Kidney (tissue), 13 donors: ENCODE measurements at regions not wholly inside any gene's neighbourhood (a gene's known extent, or its start where the extent isn't known, plus 50 kb on each side); places are given as distances from the start of the nearest gene placed in this dataset.

ENCODE experiments used
- DNase-seq, 5 donors: peaks; one replicate each; pipeline ENCODE4 v3.0.0-alpha.2; 2013 to 2020
- FAIRE-seq: peaks from 2 replicates; lab custom pipeline; 2012; peaks lifted over from hg19 to GRCh38; lab: Jason Lieb, UNC
- H3K27ac ChIP-seq, 2 donors: one replicate each; pipeline ENCODE4 v1.7.0; 2013; ENCODE audit warnings: low read depth in 2 of 2, low read length in 2 of 2, inconsistent platforms in 1 of 2
- H3K27me3 ChIP-seq: one replicate; pipeline ENCODE4 v1.7.1; 2013; ENCODE audit warnings: low read length, inconsistent platforms; ENCODE audit not compliant: control insufficient read depth, insufficient read depth
- H3K36me3 ChIP-seq, 3 donors: one replicate each; pipeline versions ENCODE4 v1.7.0 to v1.7.1; 2013; ENCODE audit warnings: low read length in 3 of 3, control low read depth in 1 of 3, inconsistent platforms in 1 of 3; ENCODE audit not compliant: insufficient read depth in 3 of 3, control insufficient read depth in 2 of 3
- H3K4me1 ChIP-seq, 3 donors: one replicate each; pipeline versions ENCODE4 v1.7.0 to v1.7.1; 2013; ENCODE audit warnings: low read length in 3 of 3, inconsistent platforms in 1 of 3, low read depth in 1 of 3; ENCODE audit not compliant: control insufficient read depth in 2 of 3, insufficient read depth in 2 of 3
- H3K4me3 ChIP-seq, 3 donors: one replicate each; pipeline versions ENCODE4 v1.7.0 to v1.8.1; 2013; ENCODE audit warnings: low read length in 3 of 3, control low read depth in 1 of 3, inconsistent platforms in 1 of 3
- H3K9ac ChIP-seq, 3 donors: one replicate each; pipeline versions ENCODE4 v1.7.0 to v1.7.1; 2013; ENCODE audit warnings: low read length in 3 of 3, control low read depth in 1 of 3, inconsistent platforms in 1 of 3
- H3K9me3 ChIP-seq, 3 donors: one replicate each; pipeline versions ENCODE4 v1.7.0 to v1.7.1; 2013; ENCODE audit warnings: low read length in 3 of 3, control low read depth in 1 of 3, inconsistent platforms in 1 of 3; ENCODE audit not compliant: control insufficient read depth in 2 of 3, insufficient read depth in 1 of 3
- intact Hi-C: fragments of 100-400 bp; cut with DNase I; formaldehyde crosslinking; loops from one replicate; pipeline ENCODE4 v1.11.1; 2022
- TF ChIP-seq, protein P1 (sequence below): IDR thresholded peaks from 3 replicates; pipeline ENCODE4 v1.5.1; 2012; ENCODE audit warnings: mild to moderate bottlenecking, moderate library complexity, borderline replicate concordance; ENCODE audit not compliant: insufficient read depth; ENCODE audit errors: extremely low read depth
- donor health status: control.
- donor health status: control.
- donor health status: control.
- donor health status: control.
- donor health status: control.
- donor health status: DM: yes; HTN: yes; CAD: no.
- donor health status: Normal renal cell carcinoma (clear cell type).

GRCh38 chr9:81245254-81245956, 443.9 kb downstream of the TLE1 start:
- no peak for DNase-seq
- Histone ChIP-seq H3K4me1 (no peaks in the 10 kb centered on the region), H3K27ac (no peak overlapping the region), H3K4me3 (no peak overlapping the region), H3K27me3 (no peaks in the 10 kb centered on the region), H3K9me3 (no peaks in the 10 kb centered on the region), H3K9ac (no peak overlapping the region), H3K36me3 (no peaks in the 10 kb centered on the region)
- FAIRE-seq = no peak
- TF ChIP-seq, protein P1, sequence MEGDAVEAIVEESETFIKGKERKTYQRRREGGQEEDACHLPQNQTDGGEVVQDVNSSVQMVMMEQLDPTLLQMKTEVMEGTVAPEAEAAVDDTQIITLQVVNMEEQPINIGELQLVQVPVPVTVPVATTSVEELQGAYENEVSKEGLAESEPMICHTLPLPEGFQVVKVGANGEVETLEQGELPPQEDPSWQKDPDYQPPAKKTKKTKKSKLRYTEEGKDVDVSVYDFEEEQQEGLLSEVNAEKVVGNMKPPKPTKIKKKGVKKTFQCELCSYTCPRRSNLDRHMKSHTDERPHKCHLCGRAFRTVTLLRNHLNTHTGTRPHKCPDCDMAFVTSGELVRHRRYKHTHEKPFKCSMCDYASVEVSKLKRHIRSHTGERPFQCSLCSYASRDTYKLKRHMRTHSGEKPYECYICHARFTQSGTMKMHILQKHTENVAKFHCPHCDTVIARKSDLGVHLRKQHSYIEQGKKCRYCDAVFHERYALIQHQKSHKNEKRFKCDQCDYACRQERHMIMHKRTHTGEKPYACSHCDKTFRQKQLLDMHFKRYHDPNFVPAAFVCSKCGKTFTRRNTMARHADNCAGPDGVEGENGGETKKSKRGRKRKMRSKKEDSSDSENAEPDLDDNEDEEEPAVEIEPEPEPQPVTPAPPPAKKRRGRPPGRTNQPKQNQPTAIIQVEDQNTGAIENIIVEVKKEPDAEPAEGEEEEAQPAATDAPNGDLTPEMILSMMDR = no peak
- intact Hi-C loops = no loop called here

DNA sequence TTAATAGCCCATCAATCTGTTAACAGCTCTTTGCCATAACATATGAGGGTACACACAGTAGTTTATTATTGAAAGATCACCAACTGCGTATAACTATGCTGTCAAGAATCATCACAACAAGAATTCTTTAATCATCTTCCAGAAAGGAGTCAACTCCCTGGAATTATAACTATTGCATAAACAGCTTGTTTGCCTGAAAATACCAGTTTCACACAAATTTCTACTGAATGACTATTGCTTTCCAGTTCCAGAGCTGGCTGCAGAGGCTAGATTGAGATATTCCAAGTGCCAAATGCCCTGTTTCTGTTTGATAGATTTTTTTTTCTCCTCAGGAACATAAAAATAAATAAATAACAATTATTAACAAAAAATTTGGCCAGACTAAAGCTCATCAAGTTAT, 444.7 kb downstream of the TLE1 start:
- no peaks in the 10 kb centered on the region for H3K9me3 ChIP-seq
- H3K9ac ChIP-seq = no peak overlapping the region
- H3K27me3 ChIP-seq = no peaks in the 10 kb centered on the region
- TF ChIP-seq, protein P1 = no peak
- intact Hi-C loops = no loop called here
- no peaks in the 10 kb centered on the region for H3K36me3 ChIP-seq
- no peak overlapping the region for H3K4me3 ChIP-seq
- DNase-seq = no peak
- no peak overlapping the region for H3K27ac ChIP-seq
- H3K4me1 ChIP-seq = no peaks in the 10 kb centered on the region
- FAIRE-seq = no peak

DNA sequence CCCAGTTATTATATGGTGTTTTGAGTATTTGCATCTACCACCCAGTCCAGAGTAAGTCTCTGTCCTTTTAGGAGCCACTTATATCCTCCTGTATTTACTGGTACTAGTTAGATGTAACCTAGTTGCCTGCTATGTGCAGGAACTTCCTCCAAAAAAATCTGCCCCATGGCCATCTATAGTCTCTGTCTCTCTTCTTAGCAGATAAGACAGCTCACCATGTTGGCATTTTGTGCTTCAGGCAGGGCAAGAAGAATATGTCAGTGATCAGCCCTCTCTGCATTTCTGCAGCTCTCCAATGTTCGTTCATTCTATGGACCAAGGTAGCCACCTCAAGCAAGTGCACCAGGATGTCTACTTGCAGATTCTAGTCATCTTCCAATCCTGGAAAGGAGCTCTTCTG, 446.5 kb downstream of the TLE1 start:
- Histone ChIP-seq H3K27me3 (no peaks in the 10 kb centered on the region), H3K27ac (no peak overlapping the region), H3K36me3 (no peaks in the 10 kb centered on the region), H3K9ac (no peak overlapping the region), H3K4me3 (no peak overlapping the region), H3K4me1 (no peaks in the 10 kb centered on the region), H3K9me3 (no peaks in the 10 kb centered on the region)
- FAIRE-seq (no peak), DNase-seq (no peak)
- TF ChIP-seq, protein P1 = no peak
- intact Hi-C loops = no loop called here

- Histone ChIP-seq H3K27ac (no peak overlapping the region), H3K9ac (no peak overlapping the region), H3K4me1 (no peaks in the 10 kb centered on the region), H3K27me3 (no peaks in the 10 kb centered on the region), H3K9me3 (no peaks in the 10 kb centered on the region), H3K36me3 (no peaks in the 10 kb centered on the region), H3K4me3 (no peak overlapping the region)
- TF ChIP-seq, protein P1 = no peak
- intact Hi-C loops = no loop called here
- DNase-seq (no peak), FAIRE-seq (no peak)
Measured at GRCh38 chr9:81239388-81239787, 450.0 kb downstream of the TLE1 start.
